ENCODE measurements at regions not wholly inside any gene's neighbourhood (a gene's known extent, or its start where the extent isn't known, plus 50 kb on each side); places are given as distances from the start of the nearest gene placed in this dataset.

GRCh38 chr2:120992791-120993555 lies 257.3 kb downstream of the GLI2 start:
- no peaks in the 10 kb centered on the region for H3K9me3 ChIP-seq (ENCODE audit: control insufficient read depth, insufficient read depth, low read length)
- no peaks in the 10 kb centered on the region for H3K4me1 ChIP-seq (ENCODE audit: control insufficient read depth, insufficient read depth, low read length)
- H3K4me3 ChIP-seq (ENCODE audit: low read depth, low read length): no peak overlapping the region
- H3K36me3 ChIP-seq (ENCODE audit: control insufficient read depth, insufficient read depth, low read length): peaks cover 35% of the 10 kb centered on the region
- H3K27ac ChIP-seq (ENCODE audit: low read depth, low read length): no peak overlapping the region
- no peak overlapping the region for H3K9ac ChIP-seq (ENCODE audit: low read depth, low read length)
- 0 out of 2 replicates have a peak, but pooled peaks cover 3% of the 10 kb centered on the region for H3K27me3 ChIP-seq (ENCODE audit: control insufficient read depth, insufficient read depth, low read length)

GRCh38 chr2:120993661-120994060 lies 258.0 kb downstream of the GLI2 start:
- no peaks in the 10 kb centered on the region for H3K9me3 ChIP-seq (ENCODE audit: control insufficient read depth, insufficient read depth, low read length)
- no peak overlapping the region for H3K9ac ChIP-seq (ENCODE audit: low read depth, low read length)
- H3K36me3 ChIP-seq (ENCODE audit: control insufficient read depth, insufficient read depth, low read length): peaks cover 34% of the 10 kb centered on the region
- H3K4me3 ChIP-seq (ENCODE audit: low read depth, low read length): no peak overlapping the region
- 0 out of 2 replicates have a peak, but pooled peaks cover 3% of the 10 kb centered on the region for H3K27me3 ChIP-seq (ENCODE audit: control insufficient read depth, insufficient read depth, low read length)
- H3K4me1 ChIP-seq (ENCODE audit: control insufficient read depth, insufficient read depth, low read length): no peaks in the 10 kb centered on the region
- no peak overlapping the region for H3K27ac ChIP-seq (ENCODE audit: low read depth, low read length)

- Histone ChIP-seq H3K9ac (ENCODE audit: low read depth, low read length) (no peak overlapping the region), H3K4me1 (ENCODE audit: control insufficient read depth, insufficient read depth, low read length) (no peaks in the 10 kb centered on the region), H3K27ac (ENCODE audit: low read depth, low read length) (no peak overlapping the region), H3K9me3 (ENCODE audit: control insufficient read depth, insufficient read depth, low read length) (no peaks in the 10 kb centered on the region), H3K36me3 (ENCODE audit: control insufficient read depth, insufficient read depth, low read length) (peaks cover 28% of the 10 kb centered on the region), H3K27me3 (ENCODE audit: control insufficient read depth, insufficient read depth, low read length) (0 out of 2 replicates have a peak, but pooled peaks cover 3% of the 10 kb centered on the region), H3K4me3 (ENCODE audit: low read depth, low read length) (no peak overlapping the region)
Measured at GRCh38 chr2:120994301-120994995, 258.8 kb downstream of the GLI2 start.

- no peak overlapping the region for H3K9ac ChIP-seq (ENCODE audit: low read depth, low read length)
- no peak overlapping the region for H3K27ac ChIP-seq (ENCODE audit: low read depth, low read length)
- peaks cover 10% of the 10 kb centered on the region for H3K27me3 ChIP-seq (ENCODE audit: control insufficient read depth, insufficient read depth, low read length)
- H3K4me3 ChIP-seq (ENCODE audit: low read depth, low read length): no peak overlapping the region
- no peaks in the 10 kb centered on the region for H3K9me3 ChIP-seq (ENCODE audit: control insufficient read depth, insufficient read depth, low read length)
- H3K36me3 ChIP-seq (ENCODE audit: control insufficient read depth, insufficient read depth, low read length): peaks cover 21% of the 10 kb centered on the region
- no peaks in the 10 kb centered on the region for H3K4me1 ChIP-seq (ENCODE audit: control insufficient read depth, insufficient read depth, low read length)
Measured at GRCh38 chr2:120995152-120995551, 259.5 kb downstream of the GLI2 start.

- Histone ChIP-seq H3K27me3 (ENCODE audit: control insufficient read depth, insufficient read depth, low read length) (peaks cover 10% of the 10 kb centered on the region), H3K9me3 (ENCODE audit: control insufficient read depth, insufficient read depth, low read length) (no peaks in the 10 kb centered on the region), H3K36me3 (ENCODE audit: control insufficient read depth, insufficient read depth, low read length) (peaks cover 15% of the 10 kb centered on the region), H3K27ac (ENCODE audit: low read depth, low read length) (no peak overlapping the region), H3K9ac (ENCODE audit: low read depth, low read length) (no peak overlapping the region), H3K4me1 (ENCODE audit: control insufficient read depth, insufficient read depth, low read length) (no peaks in the 10 kb centered on the region), H3K4me3 (ENCODE audit: low read depth, low read length) (no peak overlapping the region)
Measured at GRCh38 chr2:120995656-120996190, 260.1 kb downstream of the GLI2 start.

- H3K27ac ChIP-seq (ENCODE audit: low read depth, low read length): no peak overlapping the region
- H3K9me3 ChIP-seq (ENCODE audit: control insufficient read depth, insufficient read depth, low read length): no peaks in the 10 kb centered on the region
- H3K4me1 ChIP-seq (ENCODE audit: control insufficient read depth, insufficient read depth, low read length): peaks cover 10% of the 10 kb centered on the region
- no peaks in the 10 kb centered on the region for H3K36me3 ChIP-seq (ENCODE audit: control insufficient read depth, insufficient read depth, low read length)
- H3K4me3 ChIP-seq (ENCODE audit: low read depth, low read length): no peak overlapping the region
- no peak overlapping the region for H3K9ac ChIP-seq (ENCODE audit: low read depth, low read length)
- H3K27me3 ChIP-seq (ENCODE audit: control insufficient read depth, insufficient read depth, low read length): peaks cover 15% of the 10 kb centered on the region
Measured at GRCh38 chr2:120999377-121000097, 263.9 kb downstream of the GLI2 start.

- Histone ChIP-seq H3K9ac (ENCODE audit: low read depth, low read length) (no peak overlapping the region), H3K4me3 (ENCODE audit: low read depth, low read length) (no peak overlapping the region), H3K27ac (ENCODE audit: low read depth, low read length) (no peak overlapping the region), H3K27me3 (ENCODE audit: control insufficient read depth, insufficient read depth, low read length) (peaks cover 20% of the 10 kb centered on the region), H3K4me1 (ENCODE audit: control insufficient read depth, insufficient read depth, low read length) (peaks cover 10% of the 10 kb centered on the region), H3K36me3 (ENCODE audit: control insufficient read depth, insufficient read depth, low read length) (no peaks in the 10 kb centered on the region), H3K9me3 (ENCODE audit: control insufficient read depth, insufficient read depth, low read length) (no peaks in the 10 kb centered on the region)
Measured at GRCh38 chr2:121000804-121001203, 265.1 kb downstream of the GLI2 start.

GRCh38 chr2:121001641-121002040 lies 266.0 kb downstream of the GLI2 start:
- Histone ChIP-seq H3K27ac (ENCODE audit: low read depth, low read length) (no peak overlapping the region), H3K36me3 (ENCODE audit: control insufficient read depth, insufficient read depth, low read length) (no peaks in the 10 kb centered on the region), H3K4me1 (ENCODE audit: control insufficient read depth, insufficient read depth, low read length) (peaks cover 10% of the 10 kb centered on the region)

GRCh38 chr2:121002597-121002996 lies 266.9 kb downstream of the GLI2 start:
- no peaks in the 10 kb centered on the region for H3K36me3 ChIP-seq (ENCODE audit: control insufficient read depth, insufficient read depth, low read length)

More at GRCh38 chr2:121001641-121002040, 266.0 kb downstream of the GLI2 start:
- Histone ChIP-seq H3K27me3 (ENCODE audit: control insufficient read depth, insufficient read depth, low read length) (peaks cover 24% of the 10 kb centered on the region), H3K9ac (ENCODE audit: low read depth, low read length) (no peak overlapping the region), H3K9me3 (ENCODE audit: control insufficient read depth, insufficient read depth, low read length) (no peaks in the 10 kb centered on the region), H3K4me3 (ENCODE audit: low read depth, low read length) (no peak overlapping the region)

GRCh38 chr2:121003391-121003790 lies 267.7 kb downstream of the GLI2 start:
- no peaks in the 10 kb centered on the region for H3K9me3 ChIP-seq (ENCODE audit: control insufficient read depth, insufficient read depth, low read length)
- H3K36me3 ChIP-seq (ENCODE audit: control insufficient read depth, insufficient read depth, low read length): no peaks in the 10 kb centered on the region
- peaks cover 10% of the 10 kb centered on the region for H3K4me1 ChIP-seq (ENCODE audit: control insufficient read depth, insufficient read depth, low read length)
- no peak overlapping the region for H3K4me3 ChIP-seq (ENCODE audit: low read depth, low read length)
- H3K27ac ChIP-seq (ENCODE audit: low read depth, low read length): no peak overlapping the region
- peaks cover 26% of the 10 kb centered on the region for H3K27me3 ChIP-seq (ENCODE audit: control insufficient read depth, insufficient read depth, low read length)
- H3K9ac ChIP-seq (ENCODE audit: low read depth, low read length): no peak overlapping the region

More at GRCh38 chr2:121002597-121002996, 266.9 kb downstream of the GLI2 start:
- Histone ChIP-seq H3K27me3 (ENCODE audit: control insufficient read depth, insufficient read depth, low read length) (peaks cover 26% of the 10 kb centered on the region), H3K4me3 (ENCODE audit: low read depth, low read length) (no peak overlapping the region), H3K4me1 (ENCODE audit: control insufficient read depth, insufficient read depth, low read length) (peaks cover 10% of the 10 kb centered on the region), H3K9ac (ENCODE audit: low read depth, low read length) (no peak overlapping the region), H3K27ac (ENCODE audit: low read depth, low read length) (no peak overlapping the region), H3K9me3 (ENCODE audit: control insufficient read depth, insufficient read depth, low read length) (no peaks in the 10 kb centered on the region)

Measured in HUES48 (cell line).